ENCODE measurements at regions not wholly inside any gene's neighbourhood (a gene's known extent, or its start where the extent isn't known, plus 50 kb on each side); places are given as distances from the start of the nearest gene placed in this dataset.
"Not testable (repeated sequence)": the region's sequence is repeated elsewhere in the genome, so short reads cannot be mapped to it uniquely, and the experiment has no call there.

GRCh38 chr9:31323726-31324444 is 1060.6 kb upstream of the ACO1 start:
- WGBS, 2 donors: 62 to 72% methylated on average over 2 of the region's 2 CpGs
- H3K4me3 ChIP-seq (ENCODE audit: low read depth, poor library complexity, severe bottlenecking): no peak overlapping the region
- intact Hi-C loops (cut with DNase I; ENCODE audit: low total_unique reads): no loop called here
- TF ChIP-seq POLR2A (IDR thresholded peaks at IDR 0.05): no peak
- DNase-seq (ENCODE audit: low spot score in 2 of 2): no peak

- TF ChIP-seq, protein P1, sequence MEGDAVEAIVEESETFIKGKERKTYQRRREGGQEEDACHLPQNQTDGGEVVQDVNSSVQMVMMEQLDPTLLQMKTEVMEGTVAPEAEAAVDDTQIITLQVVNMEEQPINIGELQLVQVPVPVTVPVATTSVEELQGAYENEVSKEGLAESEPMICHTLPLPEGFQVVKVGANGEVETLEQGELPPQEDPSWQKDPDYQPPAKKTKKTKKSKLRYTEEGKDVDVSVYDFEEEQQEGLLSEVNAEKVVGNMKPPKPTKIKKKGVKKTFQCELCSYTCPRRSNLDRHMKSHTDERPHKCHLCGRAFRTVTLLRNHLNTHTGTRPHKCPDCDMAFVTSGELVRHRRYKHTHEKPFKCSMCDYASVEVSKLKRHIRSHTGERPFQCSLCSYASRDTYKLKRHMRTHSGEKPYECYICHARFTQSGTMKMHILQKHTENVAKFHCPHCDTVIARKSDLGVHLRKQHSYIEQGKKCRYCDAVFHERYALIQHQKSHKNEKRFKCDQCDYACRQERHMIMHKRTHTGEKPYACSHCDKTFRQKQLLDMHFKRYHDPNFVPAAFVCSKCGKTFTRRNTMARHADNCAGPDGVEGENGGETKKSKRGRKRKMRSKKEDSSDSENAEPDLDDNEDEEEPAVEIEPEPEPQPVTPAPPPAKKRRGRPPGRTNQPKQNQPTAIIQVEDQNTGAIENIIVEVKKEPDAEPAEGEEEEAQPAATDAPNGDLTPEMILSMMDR (IDR thresholded peaks at IDR 0.05): no peak
- TF ChIP-seq POLR2A (IDR thresholded peaks at IDR 0.05): no peak
- DNase-seq (ENCODE audit: low spot score in 2 of 2): no peak
- WGBS, 2 donors: 72 to 89% methylated on average over 5 to 6 of the region's 6 CpGs
- no peak overlapping the region for H3K4me3 ChIP-seq (ENCODE audit: low read depth, poor library complexity, severe bottlenecking)
- intact Hi-C loops (cut with DNase I; ENCODE audit: low total_unique reads): no loop called here
Observed at GRCh38 chr9:31325778-31326177, 1058.7 kb upstream of the ACO1 start.

GRCh38 chr9:31326883-31327282 is 1057.6 kb upstream of the ACO1 start:
- 90 to 95% methylated on average over 12 of the region's 12 CpGs for WGBS, 2 donors
- intact Hi-C loops (cut with DNase I; ENCODE audit: low total_unique reads); DNase-seq (ENCODE audit: low spot score in 2 of 2); H3K4me3 ChIP-seq (ENCODE audit: low read depth, poor library complexity, severe bottlenecking): not testable (repeated sequence)

DNA sequence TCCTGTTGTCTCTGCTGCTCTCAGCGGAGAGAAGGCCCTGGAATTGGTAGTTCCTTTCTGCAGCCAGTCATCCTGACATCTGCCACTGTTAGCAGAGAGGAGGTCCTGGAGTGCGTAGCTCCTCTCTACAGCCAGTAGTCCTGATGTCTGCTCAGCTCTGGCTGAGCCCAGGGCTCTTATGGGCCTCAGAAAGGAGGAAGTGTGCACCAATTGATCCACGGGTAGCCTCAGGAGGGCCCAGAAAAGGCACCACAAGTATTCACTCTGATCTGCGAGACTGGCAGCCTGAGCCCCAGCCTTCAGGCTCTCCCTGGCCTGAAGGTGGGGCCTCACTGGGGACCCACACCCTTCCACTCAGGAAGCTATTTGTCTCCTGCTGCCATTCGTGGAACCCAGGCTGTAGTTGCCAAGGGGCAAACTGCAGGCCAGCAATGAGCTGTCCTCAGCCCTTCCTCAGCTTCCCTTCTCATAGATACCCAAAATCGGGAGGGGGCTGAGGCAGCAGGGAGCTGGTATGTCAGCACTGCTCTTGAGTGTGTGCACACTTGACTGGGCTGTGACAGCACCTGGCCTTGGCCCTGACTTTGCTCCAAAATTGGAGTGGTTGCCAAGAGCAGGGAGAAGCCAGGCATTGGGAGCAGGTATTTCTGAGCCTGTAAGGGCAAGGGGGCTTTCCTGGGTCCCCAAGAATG is 1049.5 kb upstream of the ACO1 start:
- intact Hi-C loops (cut with DNase I; ENCODE audit: low total_unique reads): no loop called here
- WGBS, 2 donors: 58 to 68% methylated on average over 5 to 6 of the region's 6 CpGs
- H3K4me3 ChIP-seq (ENCODE audit: low read depth, poor library complexity, severe bottlenecking): no peak overlapping the region
- TF ChIP-seq, protein P1 (IDR thresholded peaks at IDR 0.05): no peak
- DNase-seq (ENCODE audit: low spot score in 2 of 2): no peak

- WGBS, 2 donors: 46 to 50% methylated on average over 1 to 4 of the region's 4 CpGs
- TF ChIP-seq, protein P1 (IDR thresholded peaks at IDR 0.05): no peak
- TF ChIP-seq POLR2A (IDR thresholded peaks at IDR 0.05): no peak
- intact Hi-C loops (cut with DNase I; ENCODE audit: low total_unique reads): no loop called here
- H3K4me3 ChIP-seq (ENCODE audit: low read depth, poor library complexity, severe bottlenecking): no peak overlapping the region
- no peak for DNase-seq (ENCODE audit: low spot score in 2 of 2)
Observed at GRCh38 chr9:31335529-31336234, 1048.8 kb upstream of the ACO1 start.

GRCh38 chr9:31336386-31336785 is 1048.1 kb upstream of the ACO1 start:
- H3K4me3 ChIP-seq (ENCODE audit: low read depth, poor library complexity, severe bottlenecking): no peak overlapping the region
- WGBS, 2 donors: 10 to 11% methylated on average over 1 of the region's 1 CpG
- TF ChIP-seq POLR2A (IDR thresholded peaks at IDR 0.05): no peak
- TF ChIP-seq, protein P1 (IDR thresholded peaks at IDR 0.05): no peak
- intact Hi-C loops (cut with DNase I; ENCODE audit: low total_unique reads): no loop called here
- DNase-seq (ENCODE audit: low spot score in 2 of 2): no peak

All from lower leg skin (tissue), 4 donors.